HCT116 (cell line): ENCODE measurements at regions not wholly inside any gene's neighbourhood (a gene's known extent, or its start where the extent isn't known, plus 50 kb on each side); places are given as distances from the start of the nearest gene placed in this dataset.

Source experiments
- ATAC-seq: fragments of 200-7000 bp; cut with Tn5 transposase; 2 replicates; pipeline ENCODE4 v1.9.1; 2020; ENCODE audit warnings: mild to moderate bottlenecking, moderate library complexity
- BruUV-seq: library from RNA; stranded (reverse); fragments of 400-500 nt; replicated peaks from 2 replicates; lab custom pipeline; 2021; lab: Mats Ljungman, UMichigan
- CTCF ChIA-PET: fragments of 300-600 bp; sonication (Branson Sonifier 250); formaldehyde crosslinking; loops from one replicate; lab custom pipeline; 2021; ENCODE audit warnings: antibody characterized with exemption; lab: Charles Lee
- POLR2A ChIA-PET: fragments of 300-600, 350-600 bp; sonication (Branson Sonifier 250); formaldehyde crosslinking; loops from one replicate; lab custom pipeline; 2021; ENCODE audit warnings: antibody characterized with exemption; lab: Charles Lee
- RAD21 ChIA-PET, 2 experiments: fragments of 300-600 bp; sonication (Branson Sonifier 250); formaldehyde crosslinking; loops; one replicate each; lab custom pipeline; 2023; ENCODE audit warnings: low total read pairs in 2 of 2; ENCODE audit not compliant: uncharacterized antibody in 2 of 2, unreplicated experiment in 2 of 2, low non-redundant PET in 1 of 2; lab: Charles Lee
- DNase-seq: peaks from one replicate; pipeline ENCODE4 v3.0.0-alpha.2; 2010; ENCODE audit warnings: low read depth, low spot score
- H2AFZ ChIP-seq: fragments of 200-600 bp; shearing (Covaris generic), sonication (generic); 2 replicates; pipeline ENCODE4 v1.6.1; 2017; ENCODE audit warnings: low read depth, mixed run types, mixed read lengths, antibody characterized with exemption, low read length; ENCODE audit not compliant: poor library complexity, severe bottlenecking
- H3K27ac ChIP-seq: 2 replicates; pipeline ENCODE4 v1.5.1; 2012; ENCODE audit warnings: low read depth, low read length
- H3K27me3 ChIP-seq: fragments of 200-600 bp; sonication (generic); 2 replicates; pipeline ENCODE4 v1.6.1; 2016; ENCODE audit warnings: mixed run types, low read length, mixed read lengths; ENCODE audit not compliant: insufficient read depth
- H3K36me3 ChIP-seq, 2 experiments: fragments of 200-500 bp in 1 of 2; fragments of 200-600 bp in 1 of 2; sonication (Bioruptor generic) in 1 of 2; sonication (generic) in 1 of 2; 2 replicates each; pipeline versions ENCODE4 v1.5.1 to v1.6.1; 2014 to 2016; ENCODE audit warnings: low read length in 2 of 2, inconsistent platforms in 1 of 2, mixed read lengths in 1 of 2, mixed run types in 1 of 2; ENCODE audit not compliant: insufficient read depth in 2 of 2, control insufficient read depth in 1 of 2
- H3K4me1 ChIP-seq, 2 experiments: fragments of 200-600 bp in 1 of 2; sonication (generic) in 1 of 2; 2 replicates each; pipeline versions ENCODE4 v1.5.1 to v1.6.1; 2012 to 2017; ENCODE audit warnings: low read length in 2 of 2, inconsistent platforms in 1 of 2, mild to moderate bottlenecking in 1 of 2, mixed read lengths in 1 of 2, mixed run types in 1 of 2, moderate library complexity in 1 of 2; ENCODE audit not compliant: insufficient read depth in 2 of 2, control insufficient read depth in 1 of 2
- H3K4me2 ChIP-seq: fragments of 200-600 bp; sonication (generic); 2 replicates; pipeline ENCODE4 v1.6.1; 2017; ENCODE audit warnings: mixed run types, low read length, mixed read lengths
- H3K4me3 ChIP-seq, 2 experiments: fragments of 200-600 bp in 1 of 2; sonication (generic) in 1 of 2; replicated peaks in 1 of 2; 2 replicates each; pipeline ENCODE4 v1.5.1; 2011 to 2016; ENCODE audit warnings: low read length in 2 of 2, control low read depth in 1 of 2, low read depth in 1 of 2, mild to moderate bottlenecking in 1 of 2, mixed read lengths in 1 of 2, mixed run types in 1 of 2
- H3K79me2 ChIP-seq: fragments of 200-600 bp; sonication (generic); 2 replicates; pipeline ENCODE4 v1.6.1; 2017; ENCODE audit warnings: mild to moderate bottlenecking, mixed run types, low read length, moderate library complexity, mixed read lengths; ENCODE audit not compliant: insufficient read depth
- H3K9ac ChIP-seq: fragments of 200-600 bp; sonication (generic); 2 replicates; pipeline ENCODE4 v1.6.1; 2016; ENCODE audit warnings: low read length, mixed read lengths
- H3K9me2 ChIP-seq: fragments of 200-600 bp; sonication (generic), shearing (Covaris generic); 2 replicates; pipeline ENCODE4 v1.6.1; 2017; ENCODE audit warnings: mixed run types, mild to moderate bottlenecking, moderate library complexity; ENCODE audit not compliant: insufficient read depth
- H3K9me3 ChIP-seq, 2 experiments: fragments of 200-500 bp in 1 of 2; fragments of 200-600 bp in 1 of 2; sonication (Bioruptor generic) in 1 of 2; sonication (generic) in 1 of 2; 2 replicates each; pipeline ENCODE4 v1.6.1; 2014 to 2017; ENCODE audit warnings: low read length in 2 of 2, mixed read lengths in 2 of 2, inconsistent platforms in 1 of 2, low read depth in 1 of 2, mild to moderate bottlenecking in 1 of 2, mixed run types in 1 of 2, moderate library complexity in 1 of 2; ENCODE audit not compliant: control insufficient read depth in 1 of 2, insufficient read depth in 1 of 2
- H4K20me1 ChIP-seq: fragments of 200-600 bp; sonication (generic), shearing (Covaris generic); 2 replicates; pipeline ENCODE4 v1.6.1; 2017; ENCODE audit warnings: mixed run types, mild to moderate bottlenecking, moderate library complexity; ENCODE audit not compliant: insufficient read depth
- CBX3 ChIP-seq: IDR thresholded peaks from 2 replicates; pipeline ENCODE4 v1.6.1; 2012; ENCODE audit warnings: low read depth
- CEBPB ChIP-seq: IDR thresholded peaks from 2 replicates; pipeline ENCODE4 v1.6.1; 2012; ENCODE audit warnings: low read depth
- EGR1 ChIP-seq: IDR thresholded peaks from 2 replicates; pipeline ENCODE4 v1.6.1; 2012; ENCODE audit warnings: low read depth
- ELF1 ChIP-seq: IDR thresholded peaks from 2 replicates; pipeline ENCODE4 v1.6.1; 2012; ENCODE audit warnings: low read depth, borderline replicate concordance
- EZH2 ChIP-seq: fragments of 200-600 bp; sonication (generic); IDR thresholded peaks from 2 replicates; pipeline ENCODE4 v1.6.1; 2017; ENCODE audit warnings: antibody characterized with exemption, mixed run types
- EZH2phosphoT487 ChIP-seq: fragments of 200-600 bp; IDR thresholded peaks from 2 replicates; pipeline ENCODE4 v1.6.1; 2018; ENCODE audit warnings: antibody characterized with exemption, borderline replicate concordance
- FOSL1 ChIP-seq: IDR thresholded peaks from 2 replicates; pipeline ENCODE4 v1.6.1; 2012; ENCODE audit warnings: low read depth
- POLR2AphosphoS5 ChIP-seq: IDR thresholded peaks from 2 replicates; pipeline ENCODE4 v1.6.1; 2011; ENCODE audit warnings: mild to moderate bottlenecking, low read depth, low read length, moderate library complexity
- SP1 ChIP-seq: IDR thresholded peaks from 2 replicates; pipeline ENCODE4 v1.6.1; 2012; ENCODE audit warnings: low read depth
- SRF ChIP-seq: IDR thresholded peaks from 2 replicates; pipeline ENCODE4 v1.6.1; 2012; ENCODE audit warnings: low read depth
- TCF7L2 ChIP-seq: IDR thresholded peaks from 2 replicates; pipeline ENCODE4 v1.7.0; 2011; ENCODE audit warnings: borderline replicate concordance, inconsistent platforms; ENCODE audit not compliant: insufficient read depth, insufficient read length; ENCODE audit errors: extremely low read depth
- YY1 ChIP-seq: IDR thresholded peaks from 2 replicates; pipeline ENCODE4 v1.6.1; 2011; ENCODE audit warnings: low read length, low read depth, moderate library complexity, mild to moderate bottlenecking; ENCODE audit not compliant: insufficient replicate concordance; ENCODE audit errors: extremely low read depth
- ZFX ChIP-seq: fragments of 450-650 bp; IDR thresholded peaks from 2 replicates; pipeline ENCODE4 v1.6.1; 2017
- ZNF274 ChIP-seq: fragments of 200-500 bp; sonication (Bioruptor generic); IDR thresholded peaks from 2 replicates; pipeline ENCODE4 v1.6.1; 2014; ENCODE audit warnings: mild to moderate bottlenecking, low read depth, low read length, inconsistent platforms
- intact Hi-C: fragments of 100-400 bp; cut with micrococcal nuclease; formaldehyde crosslinking; loops from 2 replicates; pipeline ENCODE4 v1.10.0; 2022
- TF ChIP-seq, protein P1 (sequence below), 3 experiments: fragments of 200-600 bp in 1 of 3; sonication (generic) in 1 of 3; IDR thresholded peaks in 2 of 3; conservative IDR thresholded peaks in 1 of 3; 2 replicates each; pipeline ENCODE4 v1.5.1; 2012 to 2017; ENCODE audit warnings: low read depth in 2 of 3, low read length in 2 of 3, antibody characterized with exemption in 1 of 3, borderline replicate concordance in 1 of 3, control low read depth in 1 of 3, mild to moderate bottlenecking in 1 of 3, mixed read lengths in 1 of 3, mixed run types in 1 of 3, moderate library complexity in 1 of 3; ENCODE audit not compliant: insufficient read depth in 1 of 3
- TF ChIP-seq, protein P2 (sequence below): IDR thresholded peaks from 2 replicates; pipeline ENCODE4 v1.6.1; 2012; ENCODE audit warnings: low read depth
- TF ChIP-seq, protein P3 (sequence below): IDR thresholded peaks from 2 replicates; pipeline ENCODE4 v1.6.1; 2012

DNA sequence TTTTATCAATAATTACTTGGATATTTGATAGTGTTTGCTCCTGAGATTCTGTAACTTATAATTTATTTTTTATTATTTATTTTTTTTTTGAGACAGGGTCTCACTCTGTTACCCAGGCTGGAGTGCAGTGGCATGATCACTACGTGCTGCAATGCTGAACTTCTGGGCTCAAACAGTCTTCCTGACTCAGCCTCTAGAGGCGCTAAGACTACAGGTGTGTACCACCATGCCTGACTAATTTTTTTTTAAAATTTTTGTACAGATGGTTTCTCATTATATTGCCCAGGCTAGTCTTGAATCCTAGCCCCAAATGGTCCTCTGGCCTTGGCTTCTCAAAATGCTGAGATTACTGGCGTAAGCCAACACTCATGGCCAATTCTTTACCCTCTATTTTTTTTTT, 845.5 kb upstream of the ADGRL4 start:
- ChIA-PET CTCF (no interaction called here), RAD21 (no interaction called here), POLR2A (no interaction called here)
- Histone ChIP-seq H3K9me3 (no peaks in the 10 kb centered on the region), H3K9ac (no peak overlapping the region), H3K9me2 (no peaks in the 10 kb centered on the region), H3K27ac (no peak overlapping the region), H2AFZ (no peak overlapping the region), H3K79me2 (no peaks in the 10 kb centered on the region), H3K4me2 (no peak overlapping the region), H3K4me3 (no peak overlapping the region), H3K27me3 (no peaks in the 10 kb centered on the region), H3K4me1 (no peaks in the 10 kb centered on the region), H3K36me3 (no peaks in the 10 kb centered on the region), H4K20me1 (no peaks in the 10 kb centered on the region)
- TF ChIP-seq, protein P1, sequence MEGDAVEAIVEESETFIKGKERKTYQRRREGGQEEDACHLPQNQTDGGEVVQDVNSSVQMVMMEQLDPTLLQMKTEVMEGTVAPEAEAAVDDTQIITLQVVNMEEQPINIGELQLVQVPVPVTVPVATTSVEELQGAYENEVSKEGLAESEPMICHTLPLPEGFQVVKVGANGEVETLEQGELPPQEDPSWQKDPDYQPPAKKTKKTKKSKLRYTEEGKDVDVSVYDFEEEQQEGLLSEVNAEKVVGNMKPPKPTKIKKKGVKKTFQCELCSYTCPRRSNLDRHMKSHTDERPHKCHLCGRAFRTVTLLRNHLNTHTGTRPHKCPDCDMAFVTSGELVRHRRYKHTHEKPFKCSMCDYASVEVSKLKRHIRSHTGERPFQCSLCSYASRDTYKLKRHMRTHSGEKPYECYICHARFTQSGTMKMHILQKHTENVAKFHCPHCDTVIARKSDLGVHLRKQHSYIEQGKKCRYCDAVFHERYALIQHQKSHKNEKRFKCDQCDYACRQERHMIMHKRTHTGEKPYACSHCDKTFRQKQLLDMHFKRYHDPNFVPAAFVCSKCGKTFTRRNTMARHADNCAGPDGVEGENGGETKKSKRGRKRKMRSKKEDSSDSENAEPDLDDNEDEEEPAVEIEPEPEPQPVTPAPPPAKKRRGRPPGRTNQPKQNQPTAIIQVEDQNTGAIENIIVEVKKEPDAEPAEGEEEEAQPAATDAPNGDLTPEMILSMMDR (IDR thresholded peaks at IDR 0.05 in 2 of 3, conservative IDR thresholded peaks at IDR 0.05 in 1 of 3; ENCODE audit: borderline replicate concordance in 1 of 3, insufficient read depth in 1 of 3, low read depth in 2 of 3, low read length in 2 of 3), result peak in 2 of 3 experiments; percentile 46 to 54; a peak in 4 of 6 replicates
- no peak for TF ChIP-seq EZH2phosphoT487
- DNase-seq, result peak; percentile 10
- peak; percentile 89 for ATAC-seq
- BruUV-seq, result no TSS peak
- intact Hi-C loops, result no loop called here

DNA sequence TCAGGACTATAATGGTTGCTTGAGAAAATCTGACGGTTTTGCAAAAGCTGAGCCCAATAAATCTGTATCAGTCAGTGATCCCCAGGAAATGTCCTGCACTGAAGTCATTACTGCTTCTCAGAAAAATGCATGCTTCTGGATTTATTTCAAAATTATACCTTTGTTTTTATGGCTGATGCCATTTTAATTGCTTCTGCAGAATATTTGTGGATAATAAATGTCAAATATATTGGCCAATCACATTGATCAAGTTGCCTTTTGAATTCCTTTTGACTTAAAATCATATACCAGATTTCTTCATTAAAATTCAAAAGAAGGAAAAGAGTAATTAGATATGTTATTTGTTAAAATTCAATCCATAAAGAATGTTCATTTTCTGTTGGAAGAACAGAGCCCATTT, 842.9 kb upstream of the ADGRL4 start:
- H3K4me1 ChIP-seq, result no peaks in the 10 kb centered on the region
- CTCF ChIA-PET, result no interaction called here
- no peaks in the 10 kb centered on the region for H4K20me1 ChIP-seq
- POLR2A ChIA-PET, result no interaction called here
- RAD21 ChIA-PET, result no interaction called here
- no peak for DNase-seq
- no peaks in the 10 kb centered on the region for H3K36me3 ChIP-seq
- H3K27me3 ChIP-seq, result no peaks in the 10 kb centered on the region
- no TSS peak for BruUV-seq
- H3K9me2 ChIP-seq, result no peaks in the 10 kb centered on the region
- H2AFZ ChIP-seq, result no peak overlapping the region
- H3K9ac ChIP-seq, result no peak overlapping the region
- H3K4me2 ChIP-seq, result no peak overlapping the region
- intact Hi-C loops, result no loop called here
- no peak overlapping the region for H3K27ac ChIP-seq
- no peak overlapping the region for H3K4me3 ChIP-seq
- ATAC-seq, result no peak
- no peaks in the 10 kb centered on the region for H3K9me3 ChIP-seq
- no peaks in the 10 kb centered on the region for H3K79me2 ChIP-seq
- TF ChIP-seq ZFX (no peak), FOSL1 (no peak), YY1 (no peak), EZH2phosphoT487 (no peak), ZNF274 (no peak), CBX3 (no peak), TCF7L2 (no peak), SRF (no peak), EGR1 (no peak), CEBPB (no peak), EZH2 (no peak), ELF1 (no peak), SP1 (no peak), POLR2AphosphoS5 (no peak)
- TF ChIP-seq, protein P2, sequence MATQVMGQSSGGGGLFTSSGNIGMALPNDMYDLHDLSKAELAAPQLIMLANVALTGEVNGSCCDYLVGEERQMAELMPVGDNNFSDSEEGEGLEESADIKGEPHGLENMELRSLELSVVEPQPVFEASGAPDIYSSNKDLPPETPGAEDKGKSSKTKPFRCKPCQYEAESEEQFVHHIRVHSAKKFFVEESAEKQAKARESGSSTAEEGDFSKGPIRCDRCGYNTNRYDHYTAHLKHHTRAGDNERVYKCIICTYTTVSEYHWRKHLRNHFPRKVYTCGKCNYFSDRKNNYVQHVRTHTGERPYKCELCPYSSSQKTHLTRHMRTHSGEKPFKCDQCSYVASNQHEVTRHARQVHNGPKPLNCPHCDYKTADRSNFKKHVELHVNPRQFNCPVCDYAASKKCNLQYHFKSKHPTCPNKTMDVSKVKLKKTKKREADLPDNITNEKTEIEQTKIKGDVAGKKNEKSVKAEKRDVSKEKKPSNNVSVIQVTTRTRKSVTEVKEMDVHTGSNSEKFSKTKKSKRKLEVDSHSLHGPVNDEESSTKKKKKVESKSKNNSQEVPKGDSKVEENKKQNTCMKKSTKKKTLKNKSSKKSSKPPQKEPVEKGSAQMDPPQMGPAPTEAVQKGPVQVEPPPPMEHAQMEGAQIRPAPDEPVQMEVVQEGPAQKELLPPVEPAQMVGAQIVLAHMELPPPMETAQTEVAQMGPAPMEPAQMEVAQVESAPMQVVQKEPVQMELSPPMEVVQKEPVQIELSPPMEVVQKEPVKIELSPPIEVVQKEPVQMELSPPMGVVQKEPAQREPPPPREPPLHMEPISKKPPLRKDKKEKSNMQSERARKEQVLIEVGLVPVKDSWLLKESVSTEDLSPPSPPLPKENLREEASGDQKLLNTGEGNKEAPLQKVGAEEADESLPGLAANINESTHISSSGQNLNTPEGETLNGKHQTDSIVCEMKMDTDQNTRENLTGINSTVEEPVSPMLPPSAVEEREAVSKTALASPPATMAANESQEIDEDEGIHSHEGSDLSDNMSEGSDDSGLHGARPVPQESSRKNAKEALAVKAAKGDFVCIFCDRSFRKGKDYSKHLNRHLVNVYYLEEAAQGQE, result no peak
- TF ChIP-seq, protein P3, sequence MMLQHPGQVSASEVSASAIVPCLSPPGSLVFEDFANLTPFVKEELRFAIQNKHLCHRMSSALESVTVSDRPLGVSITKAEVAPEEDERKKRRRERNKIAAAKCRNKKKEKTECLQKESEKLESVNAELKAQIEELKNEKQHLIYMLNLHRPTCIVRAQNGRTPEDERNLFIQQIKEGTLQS, result no peak
